ENCODE measurements at regions not wholly inside any gene's neighbourhood (a gene's known extent, or its start where the extent isn't known, plus 50 kb on each side); places are given as distances from the start of the nearest gene placed in this dataset.
"Not testable (repeated sequence)": the region's sequence is repeated elsewhere in the genome, so short reads cannot be mapped to it uniquely, and the experiment has no call there.

GRCh38 chr9:3773362-3774060, 247.7 kb upstream of the RFX3 start:
- DNase-seq (ENCODE audit: low read depth), result no peak

DNA sequence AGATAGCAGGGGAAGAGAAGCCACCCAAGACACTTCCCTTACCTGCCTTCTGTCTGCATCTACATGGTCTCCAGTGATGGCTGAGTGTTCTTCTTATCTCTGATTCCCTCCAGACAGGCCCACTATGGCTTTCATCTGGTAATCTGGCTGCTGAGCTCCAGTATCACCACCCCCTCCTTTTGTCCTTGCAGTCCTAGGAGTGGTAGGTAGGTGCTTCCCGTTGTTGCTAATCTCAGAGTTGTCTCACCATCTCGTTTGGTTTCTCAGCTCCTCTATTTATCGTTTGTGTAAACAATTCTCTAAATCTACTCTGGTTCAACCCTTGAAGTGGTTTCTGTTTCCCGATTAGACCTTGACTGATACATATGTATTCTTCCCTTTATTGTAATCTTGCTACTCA, 243.8 kb upstream of the RFX3 start:
- no peak for DNase-seq (ENCODE audit: low read depth)

- DNase-seq (ENCODE audit: low read depth), result peak; percentile 75
These were observed 243.1 kb upstream of the RFX3 start for GRCh38 chr9:3768712-3769457.

DNA sequence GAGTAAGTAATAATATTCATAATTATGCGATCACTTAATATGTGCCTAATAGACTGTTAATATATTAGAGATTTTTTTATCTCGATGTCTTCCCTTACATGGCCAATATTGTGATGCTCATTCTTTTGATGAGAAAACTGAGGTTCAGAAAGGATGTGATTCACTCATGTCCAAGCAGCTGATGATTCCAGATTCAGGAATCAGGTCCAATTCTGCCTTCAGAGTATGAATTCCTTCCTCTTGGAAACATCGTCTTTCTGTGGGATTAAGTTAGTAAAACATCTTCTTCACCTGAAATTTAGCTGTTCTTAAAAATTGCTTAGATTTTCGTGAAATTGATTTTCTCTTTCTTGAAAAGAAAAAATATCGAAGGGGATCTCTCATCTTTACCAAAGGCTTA, 242.5 kb upstream of the RFX3 start:
- no peak for DNase-seq (ENCODE audit: low read depth)

DNA sequence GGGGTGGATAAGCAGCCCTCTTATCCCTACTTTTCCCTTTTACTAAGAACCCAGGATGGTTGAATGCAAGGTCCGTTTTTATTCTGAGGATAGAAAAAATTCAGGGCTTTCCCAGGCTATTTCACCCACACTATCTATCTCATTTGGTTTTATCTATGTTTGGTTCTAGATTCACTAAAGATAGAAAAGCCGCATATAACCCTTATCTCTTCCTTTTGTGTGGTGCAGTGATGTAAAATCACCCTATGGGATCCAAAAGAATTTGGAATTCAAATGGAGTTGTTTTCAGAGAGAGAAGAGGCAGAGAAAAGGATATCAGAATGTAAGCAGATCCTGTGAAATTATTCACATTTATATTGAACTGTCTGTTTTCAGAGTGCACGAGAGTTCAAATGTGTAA, 236.3 kb upstream of the RFX3 start:
- DNase-seq (ENCODE audit: low read depth), result no peak

DNA sequence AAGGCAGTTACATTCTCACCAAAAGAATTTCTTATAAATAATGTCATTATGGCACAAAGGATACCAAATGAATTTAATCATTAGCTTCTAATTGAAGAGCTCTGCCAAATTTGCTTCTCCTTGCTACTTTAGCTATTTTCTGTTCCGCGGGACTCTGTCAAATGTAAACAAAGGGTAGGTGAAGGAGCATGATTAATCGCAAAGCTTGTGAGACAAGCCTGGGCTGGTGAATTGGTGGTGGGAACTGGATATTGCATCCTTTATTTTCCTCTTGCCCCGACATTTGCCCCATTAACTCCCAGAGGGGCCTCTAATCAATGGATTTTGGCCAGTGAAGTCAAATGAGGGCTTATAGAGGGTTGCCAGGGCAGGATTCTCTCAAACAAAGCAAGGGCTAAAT, 234.2 kb upstream of the RFX3 start:
- DNase-seq (ENCODE audit: low read depth), result no peak

- peak; percentile 59 for DNase-seq (ENCODE audit: low read depth)
These were observed 233.2 kb upstream of the RFX3 start for GRCh38 chr9:3758816-3759576.

- no peak for DNase-seq (ENCODE audit: low read depth)
These were observed 230.3 kb upstream of the RFX3 start for GRCh38 chr9:3756071-3756470.

DNA sequence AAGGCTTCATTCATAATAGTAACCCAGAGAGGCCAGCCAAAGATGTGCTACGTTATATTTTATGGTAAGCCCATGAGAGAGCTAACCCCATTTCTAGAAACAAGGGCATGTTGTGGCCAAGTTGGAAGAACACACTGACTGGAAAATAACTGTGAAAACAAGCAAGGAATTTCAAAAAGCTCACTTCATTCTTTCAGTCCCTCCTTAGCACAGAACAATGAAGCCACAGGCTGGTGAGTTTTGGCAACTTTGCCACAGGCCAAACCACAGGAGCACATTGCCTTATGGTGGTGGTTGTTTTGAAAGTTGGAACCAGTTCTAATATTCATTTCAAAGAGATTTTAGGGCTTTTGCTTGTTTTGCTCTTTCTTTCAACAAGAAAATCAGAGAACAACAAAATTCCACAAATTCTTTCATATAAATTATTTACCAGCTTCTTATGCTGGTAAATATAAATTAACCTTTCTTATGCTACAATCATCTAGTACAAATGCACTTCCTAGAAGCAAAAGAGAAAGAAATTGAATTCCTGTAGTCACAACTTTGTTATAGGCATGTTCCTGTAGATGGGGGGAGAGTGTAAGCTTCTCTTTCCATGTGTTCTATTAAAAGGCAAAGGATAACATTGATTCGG, 225.4 kb upstream of the RFX3 start:
- peak; percentile 94 for DNase-seq (ENCODE audit: low read depth)

DNA sequence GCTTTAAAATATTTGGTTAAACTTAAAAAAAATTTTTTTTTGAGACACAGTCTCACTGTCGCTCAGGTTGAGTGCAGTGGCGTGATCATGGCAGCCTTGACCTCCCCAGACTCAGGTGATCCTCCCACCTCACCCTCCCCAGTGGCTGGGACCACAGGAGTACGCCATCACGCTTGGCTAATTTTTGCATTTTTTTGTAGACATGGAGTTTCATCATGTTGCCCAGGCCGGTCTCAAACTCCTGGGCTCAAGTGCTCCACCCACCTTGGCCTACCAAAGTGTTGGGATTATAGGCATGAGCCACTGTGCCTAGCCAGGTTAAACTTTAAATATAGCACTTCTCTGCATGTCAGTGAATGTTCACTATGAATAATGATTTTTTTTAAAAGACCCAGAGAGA, 224.5 kb upstream of the RFX3 start:
- DNase-seq (ENCODE audit: low read depth), result no peak

GRCh38 chr9:3746296-3747275, 220.8 kb upstream of the RFX3 start:
- peak; percentile 71 for DNase-seq (ENCODE audit: low read depth)

- DNase-seq (ENCODE audit: low read depth), result no peak
These were observed 218.2 kb upstream of the RFX3 start for GRCh38 chr9:3743901-3744413.

- no peak for DNase-seq (ENCODE audit: low read depth)
These were observed 216.8 kb upstream of the RFX3 start for GRCh38 chr9:3742586-3742985.

- DNase-seq (ENCODE audit: low read depth), result no peak
These were observed 215.9 kb upstream of the RFX3 start for GRCh38 chr9:3741729-3742128.

DNA sequence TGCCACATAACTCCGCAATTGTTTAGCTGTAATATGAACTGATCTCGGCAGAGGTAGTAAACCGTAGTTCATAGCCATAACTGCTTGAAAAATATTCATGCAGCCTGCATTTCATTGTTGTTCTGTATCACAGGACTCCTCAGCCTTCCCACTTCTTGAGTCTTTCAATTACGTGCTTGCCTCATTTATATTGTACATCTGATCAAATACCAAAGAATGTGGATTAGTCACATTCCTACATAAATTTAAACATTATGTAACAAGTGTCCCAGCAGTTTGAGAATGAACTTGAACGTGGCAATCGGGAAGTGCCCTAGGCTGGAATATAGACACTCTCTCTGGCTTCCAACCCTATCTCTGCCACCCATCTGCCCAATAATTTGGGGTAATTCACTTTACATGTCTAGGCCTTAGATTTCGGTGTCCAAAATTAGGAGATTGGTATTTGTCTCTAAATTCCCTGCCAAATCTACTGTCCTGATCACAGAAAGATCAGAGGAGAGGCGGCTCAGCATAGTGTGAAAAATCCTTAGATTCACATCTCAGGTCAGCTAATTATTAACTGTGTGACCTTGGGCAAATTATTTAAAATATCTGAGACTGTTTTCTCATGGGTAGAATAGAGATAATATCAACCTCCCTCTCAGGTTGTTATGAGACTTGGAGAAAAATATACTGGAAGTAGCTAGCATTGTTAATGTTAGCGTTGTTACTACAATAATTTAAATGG, 215.1 kb upstream of the RFX3 start:
- no peak for DNase-seq (ENCODE audit: low read depth)

- DNase-seq (ENCODE audit: low read depth), result peak; percentile 63
These were observed 210.4 kb upstream of the RFX3 start for GRCh38 chr9:3736161-3736560.

GRCh38 chr9:3735251-3735650, 209.4 kb upstream of the RFX3 start:
- no peak for DNase-seq (ENCODE audit: low read depth)

DNA sequence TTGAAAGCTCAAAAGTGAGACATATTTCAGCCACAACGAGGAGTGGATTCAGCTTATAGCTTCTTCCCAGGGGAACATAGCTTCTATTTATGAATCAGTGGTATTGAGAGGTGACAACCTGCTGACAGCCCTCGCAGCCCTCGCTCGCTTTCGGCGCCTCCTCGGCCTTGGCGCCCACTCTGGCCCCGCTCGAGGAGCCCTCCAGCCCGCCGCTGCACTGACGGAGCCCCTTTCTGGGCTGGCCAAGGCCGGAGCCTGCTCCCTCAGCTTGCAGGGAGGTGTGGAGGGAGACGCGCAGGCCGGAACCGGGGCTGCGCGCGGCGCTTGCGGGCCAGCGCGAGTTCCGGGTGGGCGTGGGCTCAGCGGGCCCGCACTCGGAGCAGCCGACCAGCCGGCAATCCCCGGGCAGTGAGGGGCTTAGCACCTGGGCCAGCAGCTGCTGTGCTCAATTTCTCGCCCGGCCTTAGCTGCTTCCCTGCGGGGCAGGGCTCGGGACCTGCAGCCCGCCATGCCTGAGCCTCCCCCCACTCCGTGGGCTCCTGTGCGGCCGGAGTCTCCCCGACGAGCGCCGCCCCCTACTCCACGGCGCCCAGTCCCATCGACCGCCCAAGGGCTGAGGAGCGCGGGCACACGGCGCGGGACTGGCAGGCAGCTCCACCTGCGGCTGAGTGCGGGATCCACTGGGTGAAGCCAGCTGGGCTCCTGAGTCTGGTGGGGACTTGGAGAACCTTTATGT, 207.9 kb upstream of the RFX3 start:
- DNase-seq (ENCODE audit: low read depth), result not testable (repeated sequence)

GRCh38 chr9:3733039-3733408, 207.2 kb upstream of the RFX3 start:
- no peak for DNase-seq (ENCODE audit: low read depth)

All from fibroblast of gingiva (primary cell).